Anterior cingulate cortex (tissue), 58 donors: ENCODE measurements at regions not wholly inside any gene's neighbourhood (a gene's known extent, or its start where the extent isn't known, plus 50 kb on each side); places are given as distances from the start of the nearest gene placed in this dataset.

Source experiments
- DNase-seq, 58 donors: peaks; one replicate each; lab custom pipeline; 2025; lab: John Stamatoyannopoulos, UW

- DNase-seq, result peak in 57 of 58 donors; percentile 5 to 87 (median 64)
Observed at GRCh38 chr10:25113191-25114035, 61.4 kb upstream of the GPR158 start.

GRCh38 chr10:25114036-25114411, 60.8 kb upstream of the GPR158 start:
- no peak for DNase-seq

- DNase-seq, result no peak
Observed at GRCh38 chr10:25117757-25118156, 57.0 kb upstream of the GPR158 start.

GRCh38 chr10:25120188-25120587, 54.6 kb upstream of the GPR158 start:
- no peak for DNase-seq
